Nephron (organoid): ENCODE measurements at regions not wholly inside any gene's neighbourhood (a gene's known extent, or its start where the extent isn't known, plus 50 kb on each side); places are given as distances from the start of the nearest gene placed in this dataset.

Experiments used
- H3K27ac Mint-ChIP-seq, 3 experiments: 2 replicates each; pipeline ENCODE4 v1.8.0; 2020; ENCODE audit warnings: mixed read lengths in 3 of 3, mild to moderate bottlenecking in 2 of 3, moderate library complexity in 1 of 3
- H3K27me3 Mint-ChIP-seq: 2 replicates; pipeline ENCODE4 v1.8.0; 2021; ENCODE audit warnings: low read depth, mild to moderate bottlenecking, moderate library complexity, mixed read lengths
- H3K36me3 Mint-ChIP-seq: 2 replicates; pipeline ENCODE4 v1.8.0; 2020; ENCODE audit warnings: low read depth, mixed read lengths
- H3K4me1 Mint-ChIP-seq: 2 replicates; pipeline ENCODE4 v1.8.0; 2020; ENCODE audit warnings: mixed read lengths
- H3K4me3 Mint-ChIP-seq, 3 experiments: 2 replicates each; pipeline ENCODE4 v1.8.0; 2020; ENCODE audit warnings: mild to moderate bottlenecking in 3 of 3, mixed read lengths in 3 of 3, moderate library complexity in 2 of 3
- H3K9me3 Mint-ChIP-seq: 2 replicates; pipeline ENCODE4 v1.8.0; 2020; ENCODE audit warnings: mixed read lengths
- CTCF ChIP-seq, 3 experiments: fragments of 200-600 bp; sonication (generic); IDR thresholded peaks; one replicate each; pipeline ENCODE4 v1.5.0; 2021; ENCODE audit warnings: antibody characterized with exemption in 3 of 3; ENCODE audit not compliant: unreplicated experiment in 3 of 3

GRCh38 chr2:76378140-76378539 is 667.4 kb upstream of the GCFC2 start:
- Mint-ChIP-seq H3K27ac (no peak overlapping the region), H3K9me3 (no peaks in the 10 kb centered on the region), H3K36me3 (no peaks in the 10 kb centered on the region), H3K27me3 (no peaks in the 10 kb centered on the region), H3K4me1 (no peaks in the 10 kb centered on the region), H3K4me3 (no peak overlapping the region)
- TF ChIP-seq CTCF (IDR thresholded peaks at IDR 0.05; ENCODE audit: unreplicated experiment in 3 of 3), result no peak

GRCh38 chr2:76341439-76341838 is 630.7 kb upstream of the GCFC2 start:
- Mint-ChIP-seq H3K4me3 (no peak overlapping the region), H3K9me3 (peaks cover 4% of the 10 kb centered on the region), H3K27me3 (no peaks in the 10 kb centered on the region)

GRCh38 chr2:76332871-76333270 is 622.2 kb upstream of the GCFC2 start:
- H3K27me3 Mint-ChIP-seq, result no peaks in the 10 kb centered on the region
- no peak for TF ChIP-seq CTCF (IDR thresholded peaks at IDR 0.05; ENCODE audit: unreplicated experiment in 3 of 3)
- H3K9me3 Mint-ChIP-seq, result peaks cover 9% of the 10 kb centered on the region
- H3K4me3 Mint-ChIP-seq, result no peak overlapping the region
- H3K4me1 Mint-ChIP-seq, result no peaks in the 10 kb centered on the region
- H3K36me3 Mint-ChIP-seq, result no peaks in the 10 kb centered on the region
- no peak overlapping the region for H3K27ac Mint-ChIP-seq

More at GRCh38 chr2:76341439-76341838, 630.7 kb upstream of the GCFC2 start:
- Mint-ChIP-seq H3K27ac (no peak overlapping the region), H3K4me1 (no peaks in the 10 kb centered on the region), H3K36me3 (no peaks in the 10 kb centered on the region)
- no peak for TF ChIP-seq CTCF (IDR thresholded peaks at IDR 0.05; ENCODE audit: unreplicated experiment in 3 of 3)

- H3K4me3 Mint-ChIP-seq, result no peak overlapping the region
- no peak overlapping the region for H3K27ac Mint-ChIP-seq
- no peaks in the 10 kb centered on the region for H3K27me3 Mint-ChIP-seq
- H3K36me3 Mint-ChIP-seq, result no peaks in the 10 kb centered on the region
- peaks cover 9% of the 10 kb centered on the region for H3K9me3 Mint-ChIP-seq
- TF ChIP-seq CTCF (IDR thresholded peaks at IDR 0.05; ENCODE audit: unreplicated experiment in 3 of 3), result no peak
- no peaks in the 10 kb centered on the region for H3K4me1 Mint-ChIP-seq
Observed at GRCh38 chr2:76330865-76331264, 620.1 kb upstream of the GCFC2 start.

- Mint-ChIP-seq H3K4me3 (no peak overlapping the region), H3K4me1 (no peaks in the 10 kb centered on the region), H3K27ac (no peak overlapping the region), H3K27me3 (no peaks in the 10 kb centered on the region), H3K9me3 (peaks cover 4% of the 10 kb centered on the region), H3K36me3 (no peaks in the 10 kb centered on the region)
- TF ChIP-seq CTCF (IDR thresholded peaks at IDR 0.05; ENCODE audit: unreplicated experiment in 3 of 3), result no peak
Observed at GRCh38 chr2:76326636-76327035, 615.9 kb upstream of the GCFC2 start.

GRCh38 chr2:76323381-76323780 is 612.7 kb upstream of the GCFC2 start:
- no peak for TF ChIP-seq CTCF (IDR thresholded peaks at IDR 0.05; ENCODE audit: unreplicated experiment in 3 of 3)

More at GRCh38 chr2:76323381-76323780, 612.7 kb upstream of the GCFC2 start:
- Mint-ChIP-seq H3K4me3 (no peak overlapping the region), H3K27me3 (peaks cover 1% of the 10 kb centered on the region), H3K4me1 (no peaks in the 10 kb centered on the region), H3K36me3 (no peaks in the 10 kb centered on the region), H3K9me3 (peaks cover under 1% of the 10 kb centered on the region), H3K27ac (no peak overlapping the region)
